ENCODE measurements at regions not wholly inside any gene's neighbourhood (a gene's known extent, or its start where the extent isn't known, plus 50 kb on each side); places are given as distances from the start of the nearest gene placed in this dataset.

DNA sequence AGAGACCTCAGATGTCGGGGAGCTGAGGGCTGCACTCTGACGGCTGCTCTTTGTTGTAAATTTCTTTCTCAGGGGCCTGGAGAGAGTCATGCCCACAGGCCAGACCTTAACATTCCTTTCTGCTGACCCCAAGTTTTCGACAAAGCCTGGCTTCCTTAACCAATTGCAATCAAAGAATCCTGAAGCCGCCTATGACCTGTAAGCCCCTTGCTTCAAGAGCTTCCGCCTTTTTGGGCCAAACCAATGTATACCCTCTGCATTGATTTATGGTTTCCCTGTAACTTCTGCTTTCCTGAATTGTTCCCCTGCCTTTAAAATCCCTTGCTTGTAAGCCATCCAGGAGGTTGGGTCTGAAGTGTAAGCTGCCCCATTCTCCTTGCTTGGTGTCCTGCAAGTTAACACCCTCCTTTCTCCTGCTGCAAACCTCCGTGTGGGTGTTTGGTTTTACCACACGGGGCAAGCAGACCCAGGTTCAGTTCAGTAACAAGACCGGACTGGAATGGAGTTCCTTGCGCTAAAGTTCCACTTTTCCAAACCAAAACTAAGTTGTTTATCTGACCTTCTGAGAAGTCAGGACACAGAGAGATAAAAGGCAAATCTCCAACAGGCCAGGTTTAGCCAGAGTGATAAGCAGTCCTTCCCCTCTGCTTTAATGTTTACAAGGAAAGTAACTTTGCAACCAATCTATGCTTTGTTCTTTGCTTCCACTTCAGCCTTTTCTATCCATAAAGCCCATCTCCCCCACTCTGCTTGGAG lies 141.6 kb downstream of the KCNJ12 start:
- no peak for DNase-seq (ENCODE audit: low spot score)

DNA sequence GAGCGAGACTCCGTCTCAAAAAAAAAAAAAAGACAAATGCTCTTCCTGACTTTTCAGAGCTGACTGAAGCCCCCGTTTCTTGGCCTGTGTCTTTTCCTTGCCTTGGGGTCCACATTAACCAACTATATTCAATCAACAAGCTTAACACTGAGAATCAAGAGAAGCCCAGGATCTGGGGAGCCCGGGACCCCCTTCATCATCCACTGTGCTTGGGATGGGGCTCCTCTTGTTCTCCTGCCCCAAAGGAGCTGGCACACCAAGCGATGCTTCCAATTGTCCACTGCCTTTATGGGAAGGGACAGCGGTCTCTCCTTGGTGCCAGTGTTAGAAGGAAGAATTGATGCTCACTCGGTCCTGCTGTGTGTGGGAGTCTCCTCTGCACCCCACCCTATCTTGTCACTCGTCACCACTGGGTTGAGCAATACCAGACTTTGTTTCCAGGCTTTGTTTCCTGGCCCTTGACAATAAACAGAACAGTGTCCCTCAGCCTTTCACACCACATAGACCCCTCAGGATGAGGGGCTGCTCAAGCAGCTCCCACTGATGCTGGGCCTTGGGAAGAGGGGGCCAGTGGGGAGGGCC lies 146.7 kb downstream of the KCNJ12 start:
- no peak for DNase-seq (ENCODE audit: low spot score)

DNA sequence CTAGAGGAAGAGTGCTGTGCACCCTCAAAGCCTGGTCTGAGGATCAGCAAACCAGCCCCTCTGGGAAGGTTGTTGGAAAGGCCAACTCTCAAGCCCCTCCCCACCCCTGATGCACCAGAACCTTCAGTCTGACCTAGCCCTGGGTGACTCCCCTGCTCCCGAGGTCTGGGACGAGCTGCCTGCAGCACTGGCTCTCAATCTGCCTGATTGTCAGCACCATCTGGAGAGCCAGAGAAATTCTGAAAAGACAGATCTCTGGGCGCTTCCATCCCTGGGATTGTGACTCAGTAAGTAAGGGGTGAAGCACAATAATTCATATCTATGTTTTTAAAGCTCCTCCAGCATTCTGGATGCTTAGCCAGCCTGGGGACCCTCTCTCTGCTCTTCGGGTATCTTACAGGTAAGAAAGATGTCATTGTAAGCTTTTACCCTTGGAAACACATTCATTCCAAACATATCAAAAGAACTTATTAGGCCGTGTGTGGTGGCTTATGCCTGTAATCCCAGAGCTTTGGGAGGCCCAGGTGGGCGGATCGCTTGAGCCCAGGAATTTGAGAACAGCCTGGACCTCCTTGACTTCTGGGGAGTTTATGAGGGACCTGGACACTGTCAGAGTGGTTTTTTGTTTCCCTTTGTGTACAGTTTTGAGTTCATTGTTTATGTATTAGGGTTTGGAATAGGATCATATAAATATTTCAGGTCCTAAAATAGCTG lies 147.5 kb downstream of the KCNJ12 start:
- no peak for DNase-seq (ENCODE audit: low spot score)

- DNase-seq (ENCODE audit: low spot score), result peak; percentile 43
These were observed 148.0 kb downstream of the KCNJ12 start for GRCh38 chr17:21524211-21524591.

DNA sequence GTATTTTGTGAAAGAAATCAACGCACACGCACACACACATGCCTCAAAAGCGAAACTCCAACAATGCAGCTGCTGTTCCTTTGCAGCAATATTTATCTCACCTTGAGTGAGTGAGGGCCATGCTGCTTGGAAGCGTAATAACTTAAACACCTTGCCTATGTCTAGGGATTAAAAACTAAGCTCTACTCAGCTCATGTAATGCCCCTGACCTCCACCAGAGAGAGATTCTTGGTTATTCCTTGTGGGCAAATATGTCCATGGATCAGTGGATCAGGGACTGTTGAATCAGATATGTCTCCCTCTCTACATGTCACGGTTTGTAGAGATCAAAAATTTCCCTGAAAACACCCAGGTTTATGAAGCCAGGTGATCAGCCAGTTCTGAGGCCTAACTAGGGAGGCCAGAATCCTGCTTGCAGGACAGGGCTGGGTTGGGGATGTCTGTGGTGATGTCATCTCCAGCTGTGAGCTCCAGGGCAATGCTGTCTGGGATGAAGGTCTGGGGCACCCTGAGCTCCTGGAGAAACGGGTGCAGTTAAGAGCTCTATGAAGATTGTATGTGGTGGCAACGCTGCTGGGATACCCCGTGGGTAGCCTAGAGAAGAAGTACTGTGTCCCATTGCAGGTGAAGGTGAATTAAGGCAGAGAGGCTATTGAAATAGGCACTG lies 149.4 kb downstream of the KCNJ12 start:
- no peak for DNase-seq (ENCODE audit: low spot score)

DNA sequence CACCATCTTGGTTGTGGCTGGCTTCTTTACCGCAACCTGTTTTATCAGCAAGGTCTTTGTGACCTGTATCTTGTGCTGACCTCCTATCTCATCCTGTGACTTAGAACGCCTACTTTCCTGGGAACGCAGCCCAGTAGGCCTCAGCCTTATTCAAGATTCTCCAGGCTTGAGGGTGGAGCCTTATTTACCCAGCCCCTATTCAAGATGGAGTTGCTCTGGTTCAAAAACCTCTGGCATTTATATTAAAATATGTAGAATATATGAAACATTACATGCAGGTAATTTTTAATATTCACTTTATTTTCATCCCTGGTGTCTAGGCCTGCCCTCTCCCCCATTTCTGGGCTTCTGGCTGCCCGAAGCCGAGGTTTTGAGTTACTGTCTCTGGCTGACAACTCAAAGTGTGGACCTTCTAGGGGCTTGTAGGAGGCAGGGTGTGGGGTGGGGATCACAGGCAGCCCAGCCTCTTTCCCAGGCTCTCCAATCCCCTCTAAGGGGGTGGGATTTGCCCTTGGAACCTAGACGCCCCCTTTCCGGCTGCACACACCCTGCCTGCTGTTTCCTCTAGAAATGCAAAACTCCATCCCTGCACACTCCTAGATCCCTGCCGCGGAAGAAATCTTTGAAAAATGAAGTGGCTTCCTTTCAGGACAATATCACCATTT lies 152.0 kb downstream of the KCNJ12 start:
- no peak for DNase-seq (ENCODE audit: low spot score)

DNA sequence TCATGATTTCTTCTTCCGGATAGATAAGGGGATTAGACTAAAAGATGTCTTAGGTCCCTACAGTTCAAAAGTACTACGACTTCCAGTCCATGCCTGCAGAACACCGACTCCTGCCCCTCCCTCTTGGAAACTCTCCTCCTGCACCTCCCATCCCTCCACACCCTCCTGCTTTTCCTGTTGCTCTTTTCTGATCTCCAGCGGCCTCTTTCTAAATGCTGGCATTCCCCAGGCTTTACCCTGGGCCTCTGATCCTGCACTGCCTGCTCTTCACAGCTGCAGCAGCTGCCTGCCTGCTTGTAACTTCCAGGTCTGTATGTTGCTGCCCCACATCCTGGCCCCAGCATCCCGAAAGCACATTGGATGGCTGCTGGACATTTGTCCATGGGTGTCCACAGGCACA lies 154.2 kb downstream of the KCNJ12 start:
- DNase-seq (ENCODE audit: low spot score), result no peak

- DNase-seq (ENCODE audit: low spot score), result no peak
These were observed 154.7 kb downstream of the KCNJ12 start for GRCh38 chr17:21530841-21531240.

DNA sequence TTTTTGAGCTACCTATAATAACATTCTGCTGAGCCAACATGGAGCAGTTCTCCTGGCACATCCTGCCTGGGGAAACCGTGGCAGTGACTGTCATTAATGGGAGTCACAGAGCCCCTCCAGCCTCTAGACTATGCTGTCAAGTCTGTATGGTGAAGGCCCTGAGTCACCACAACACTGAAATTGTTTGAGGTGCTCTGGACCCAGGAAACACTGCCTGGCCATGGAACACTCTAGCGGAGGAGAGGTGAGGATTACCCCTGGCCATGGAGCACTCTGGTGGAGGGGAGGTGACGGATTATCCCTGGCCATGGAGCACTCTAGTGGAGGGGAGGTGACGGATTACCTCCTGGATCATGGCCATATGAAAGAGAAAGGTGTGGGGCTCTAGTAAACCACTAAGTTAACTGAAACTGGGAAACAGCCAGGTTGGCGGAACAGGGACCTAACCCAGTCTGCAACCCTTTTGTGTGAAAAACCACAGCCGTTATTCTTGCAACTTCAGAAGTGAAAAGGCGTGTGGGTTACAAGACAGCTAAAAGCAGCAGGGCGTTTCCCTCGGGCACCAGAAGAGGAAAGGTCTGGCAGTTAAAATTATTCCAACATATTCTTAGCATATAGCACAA lies 156.7 kb downstream of the KCNJ12 start:
- DNase-seq (ENCODE audit: low spot score), result no peak

DNA sequence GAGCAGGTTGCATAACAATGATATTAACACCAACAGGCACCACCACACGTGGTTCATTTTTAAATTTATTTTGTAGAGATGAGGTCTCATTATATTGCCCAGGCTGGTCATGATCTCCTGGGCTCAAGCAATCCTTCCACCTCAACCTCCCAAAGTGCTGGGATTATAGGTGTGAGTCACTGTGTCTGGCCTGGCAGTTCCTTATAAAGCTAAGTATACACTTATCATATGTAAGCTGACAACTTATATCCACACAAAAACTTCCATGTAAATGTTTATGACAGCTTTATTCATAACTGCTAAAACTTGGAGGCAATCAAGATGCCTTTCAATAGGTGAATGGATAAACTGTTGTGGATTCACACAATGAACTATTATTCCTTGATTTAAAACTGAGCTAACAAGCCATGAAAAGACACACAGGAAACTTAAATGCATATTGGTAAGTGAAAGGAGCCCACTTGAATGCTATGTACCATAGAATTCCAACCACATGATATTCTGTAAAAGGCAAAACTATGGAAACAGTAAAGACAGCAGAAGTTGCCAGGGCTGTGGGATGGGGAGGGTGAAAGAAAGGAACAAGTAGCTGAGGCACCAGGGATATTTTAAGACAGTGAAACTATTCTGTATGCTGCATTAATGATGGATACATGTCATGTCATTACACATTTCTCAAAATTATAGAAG lies 156.5 kb upstream of the KCNJ18 start:
- no peak for DNase-seq (ENCODE audit: low spot score)

DNA sequence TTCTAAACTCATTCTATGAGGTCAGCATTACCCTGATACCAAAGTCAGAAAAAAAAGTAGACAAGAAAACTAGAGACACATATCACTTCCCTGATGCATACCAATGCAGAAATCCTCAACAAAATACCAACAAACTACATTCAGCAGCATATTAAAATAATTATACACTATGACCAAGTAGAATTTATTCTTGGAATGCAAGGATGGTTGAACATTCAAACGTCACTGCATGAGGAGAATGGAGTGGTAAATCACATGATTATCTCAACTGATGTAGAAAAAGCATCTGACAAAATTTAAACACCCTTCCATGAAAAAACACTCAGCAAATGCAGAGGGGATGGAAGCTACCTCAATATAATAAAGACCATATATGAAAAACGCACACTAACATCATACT lies 155.0 kb upstream of the KCNJ18 start:
- no peak for DNase-seq (ENCODE audit: low spot score)

DNA sequence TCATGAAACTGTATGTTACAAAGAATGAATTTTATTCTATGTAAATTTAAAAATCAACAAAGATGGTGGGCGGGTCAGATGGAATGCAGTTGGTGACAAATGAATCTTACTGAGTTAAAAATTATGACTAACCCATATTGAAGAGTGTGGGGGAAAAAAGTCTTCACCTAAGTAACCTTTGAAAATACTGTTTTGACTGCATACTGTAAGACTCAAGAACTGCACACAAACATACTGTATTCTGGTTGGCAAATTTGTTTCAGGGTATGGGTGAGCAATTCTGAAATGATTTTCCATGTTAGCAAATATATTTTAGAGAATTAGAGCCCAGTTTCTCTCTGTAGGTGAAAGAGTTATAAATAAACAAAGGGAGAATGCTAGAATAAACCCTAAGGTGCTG lies 153.7 kb upstream of the KCNJ18 start:
- DNase-seq (ENCODE audit: low spot score), result no peak

DNA sequence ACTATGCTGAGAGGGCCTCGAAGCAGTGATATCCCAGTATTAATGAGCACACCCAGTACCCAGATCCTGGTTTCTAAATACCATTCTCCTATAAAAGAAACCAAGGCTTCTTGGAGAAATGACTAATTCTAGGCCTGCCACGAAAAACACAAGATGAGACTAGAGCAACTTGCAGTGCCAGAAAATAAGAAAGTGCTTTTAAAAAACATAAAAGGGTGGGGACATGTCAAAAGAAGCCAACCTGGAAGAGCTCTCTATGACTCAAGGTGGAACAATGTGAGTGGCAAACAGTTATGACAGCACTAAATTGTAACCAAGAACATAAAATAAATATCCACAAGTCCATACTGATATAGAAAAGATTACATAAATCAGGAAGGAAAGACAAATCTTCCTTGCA lies 153.2 kb upstream of the KCNJ18 start:
- no peak for DNase-seq (ENCODE audit: low spot score)

- DNase-seq (ENCODE audit: low spot score), result no peak
These were observed 151.8 kb upstream of the KCNJ18 start for GRCh38 chr17:21540502-21540901.

DNA sequence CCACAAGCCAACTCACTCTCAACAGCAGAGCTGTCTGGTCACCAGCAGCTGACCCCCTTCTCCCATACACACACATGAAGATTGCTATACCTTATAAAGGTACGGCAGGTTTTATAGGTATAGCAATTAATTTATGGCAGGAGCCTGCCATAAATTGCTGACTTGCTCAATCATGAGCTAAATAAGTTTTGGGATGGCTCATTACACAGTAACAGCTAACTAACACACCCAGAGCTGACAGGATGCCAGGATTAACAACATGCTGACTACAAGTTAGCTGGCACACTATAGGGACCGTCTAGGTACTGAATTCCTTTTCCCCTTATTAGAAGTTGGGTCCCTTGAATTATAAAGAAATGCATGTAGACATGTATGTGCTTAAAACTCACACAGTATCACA lies 150.3 kb upstream of the KCNJ18 start:
- DNase-seq (ENCODE audit: low spot score), result no peak

GRCh38 chr17:21542991-21543390 lies 149.3 kb upstream of the KCNJ18 start:
- DNase-seq (ENCODE audit: low spot score), result no peak

DNA sequence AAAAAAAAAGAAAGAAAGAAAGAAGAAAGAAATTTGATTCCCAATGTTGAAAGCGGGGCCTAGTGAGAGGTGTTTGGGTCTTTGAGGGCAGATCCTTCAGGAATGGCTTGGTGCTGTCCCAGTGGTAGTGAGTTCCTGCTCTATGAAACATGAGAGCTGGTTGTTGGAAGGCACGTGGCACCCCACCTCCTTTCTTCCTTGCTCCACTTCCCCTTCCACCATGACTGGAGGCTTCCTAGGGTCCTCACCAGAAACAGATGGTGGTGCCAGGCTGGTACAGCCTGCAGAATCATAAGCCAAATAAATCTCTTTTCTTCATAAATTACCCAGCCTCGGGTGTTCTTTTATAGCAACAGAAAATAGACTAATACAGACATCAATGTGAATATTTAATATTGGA lies 147.3 kb upstream of the KCNJ18 start:
- DNase-seq (ENCODE audit: low spot score), result no peak

DNA sequence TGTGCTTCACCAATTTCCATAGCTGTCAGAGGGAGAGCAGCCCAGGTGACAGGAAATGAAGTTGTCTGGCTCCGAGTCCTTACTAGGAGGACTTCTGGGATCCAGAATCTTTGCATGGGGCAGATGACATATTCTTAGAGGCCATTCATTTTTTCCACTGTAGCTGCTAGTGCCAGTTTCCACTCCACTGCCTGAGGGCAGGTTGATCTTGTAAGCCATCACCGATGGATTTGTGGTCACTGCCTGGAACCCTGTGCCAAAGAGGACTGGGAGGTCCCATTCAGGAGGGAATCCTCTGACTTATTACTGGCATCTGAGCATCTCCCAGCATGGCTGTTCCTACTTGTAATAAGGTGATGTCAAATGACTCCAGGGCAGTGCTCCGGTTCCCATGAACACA lies 144.1 kb upstream of the KCNJ18 start:
- DNase-seq (ENCODE audit: low spot score), result no peak

DNA sequence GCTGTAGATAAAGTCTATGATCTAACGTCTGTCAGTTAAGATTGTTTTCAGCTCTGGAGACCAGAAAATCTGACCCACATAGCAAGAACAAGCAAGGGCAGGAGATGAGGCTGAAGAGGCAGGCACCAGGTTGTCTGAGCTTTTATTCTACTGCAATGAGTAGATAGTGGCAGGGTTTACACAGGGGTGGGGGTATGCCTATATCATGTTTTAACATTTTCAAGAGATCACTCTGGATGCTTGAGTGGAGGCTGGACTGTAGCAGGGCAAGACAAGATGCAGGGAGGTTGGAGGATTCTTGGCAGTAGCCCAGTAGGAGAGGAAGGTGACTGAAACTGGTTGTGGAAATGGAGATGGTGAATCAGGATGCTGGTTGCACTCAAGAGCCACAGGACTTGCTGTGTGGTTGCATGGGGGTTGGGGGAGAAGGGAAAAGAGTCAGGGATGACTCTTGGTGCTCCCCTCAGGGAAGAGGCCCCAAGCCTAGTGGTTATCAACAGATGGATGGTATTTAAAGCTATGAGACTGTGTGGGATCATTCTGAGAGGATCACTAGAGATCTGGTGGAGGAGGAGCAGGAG lies 143.1 kb upstream of the KCNJ18 start:
- DNase-seq (ENCODE audit: low spot score), result peak; percentile 39

- DNase-seq (ENCODE audit: low spot score), result peak; percentile 48
These were observed 142.3 kb upstream of the KCNJ18 start for GRCh38 chr17:21550031-21550430.
